ENCODE measurements at regions not wholly inside any gene's neighbourhood (a gene's known extent, or its start where the extent isn't known, plus 50 kb on each side); places are given as distances from the start of the nearest gene placed in this dataset.

GRCh38 chr5:61251874-61252642 lies 80.0 kb upstream of the ZSWIM6 start:
- TF ChIP-seq JUND (IDR thresholded peaks at IDR 0.05; ENCODE audit: low read depth), result no peak
- DNase-seq (ENCODE audit: low read depth in 1 of 2, low spot score in 1 of 2), result no peak
- in situ Hi-C loops (cut with HindIII; ENCODE audit: low pct_unique_long_range_greater_than_20kb, low sequenced_read_pairs), result no loop called here

DNA sequence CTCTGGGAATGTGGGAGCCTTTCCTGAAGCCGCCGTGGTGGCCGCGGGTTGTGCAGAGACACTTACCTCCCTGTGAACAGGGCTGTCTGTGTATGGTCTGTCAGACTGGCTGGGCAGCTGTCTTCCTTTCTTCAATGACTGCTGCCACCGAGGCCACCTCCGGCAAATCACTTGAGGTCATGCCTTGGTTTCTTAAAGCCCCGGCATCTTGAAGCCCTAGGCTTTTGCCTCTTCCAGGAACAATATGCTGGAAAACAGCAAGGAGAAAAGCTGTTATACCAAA lies 79.5 kb upstream of the ZSWIM6 start:
- in situ Hi-C loops (cut with HindIII; ENCODE audit: low pct_unique_long_range_greater_than_20kb, low sequenced_read_pairs), result no loop called here
- no peak for TF ChIP-seq JUND (IDR thresholded peaks at IDR 0.05; ENCODE audit: low read depth)
- DNase-seq (ENCODE audit: low read depth in 1 of 2, low spot score in 1 of 2), result no peak

- in situ Hi-C loops (cut with HindIII; ENCODE audit: low pct_unique_long_range_greater_than_20kb, low sequenced_read_pairs), result no loop called here
- TF ChIP-seq JUND (IDR thresholded peaks at IDR 0.05; ENCODE audit: low read depth), result no peak
- DNase-seq (ENCODE audit: low read depth in 1 of 2, low spot score in 1 of 2), result peak in 1 of 2 experiments; percentile 18
Observed at GRCh38 chr5:61253547-61253946, 78.5 kb upstream of the ZSWIM6 start.

- no peak for DNase-seq (ENCODE audit: low read depth in 1 of 2, low spot score in 1 of 2)
- TF ChIP-seq JUND (IDR thresholded peaks at IDR 0.05; ENCODE audit: low read depth), result no peak
- in situ Hi-C loops (cut with HindIII; ENCODE audit: low pct_unique_long_range_greater_than_20kb, low sequenced_read_pairs), result no loop called here
Observed at GRCh38 chr5:61254969-61255555, 77.0 kb upstream of the ZSWIM6 start.

GRCh38 chr5:61256474-61256873 lies 75.6 kb upstream of the ZSWIM6 start:
- no peak for TF ChIP-seq JUND (IDR thresholded peaks at IDR 0.05; ENCODE audit: low read depth)
- in situ Hi-C loops (cut with HindIII; ENCODE audit: low pct_unique_long_range_greater_than_20kb, low sequenced_read_pairs), result no loop called here
- no peak for DNase-seq (ENCODE audit: low read depth in 1 of 2, low spot score in 1 of 2)

GRCh38 chr5:61257421-61257820 lies 74.6 kb upstream of the ZSWIM6 start:
- in situ Hi-C loops (cut with HindIII; ENCODE audit: low pct_unique_long_range_greater_than_20kb, low sequenced_read_pairs), result no loop called here
- no peak for DNase-seq (ENCODE audit: low read depth in 1 of 2, low spot score in 1 of 2)
- TF ChIP-seq JUND (IDR thresholded peaks at IDR 0.05; ENCODE audit: low read depth), result no peak

- TF ChIP-seq JUND (IDR thresholded peaks at IDR 0.05; ENCODE audit: low read depth), result no peak
- in situ Hi-C loops (cut with HindIII; ENCODE audit: low pct_unique_long_range_greater_than_20kb, low sequenced_read_pairs), result no loop called here
- DNase-seq (ENCODE audit: low read depth in 1 of 2, low spot score in 1 of 2), result no peak
Observed at GRCh38 chr5:61261136-61261535, 70.9 kb upstream of the ZSWIM6 start.

DNA sequence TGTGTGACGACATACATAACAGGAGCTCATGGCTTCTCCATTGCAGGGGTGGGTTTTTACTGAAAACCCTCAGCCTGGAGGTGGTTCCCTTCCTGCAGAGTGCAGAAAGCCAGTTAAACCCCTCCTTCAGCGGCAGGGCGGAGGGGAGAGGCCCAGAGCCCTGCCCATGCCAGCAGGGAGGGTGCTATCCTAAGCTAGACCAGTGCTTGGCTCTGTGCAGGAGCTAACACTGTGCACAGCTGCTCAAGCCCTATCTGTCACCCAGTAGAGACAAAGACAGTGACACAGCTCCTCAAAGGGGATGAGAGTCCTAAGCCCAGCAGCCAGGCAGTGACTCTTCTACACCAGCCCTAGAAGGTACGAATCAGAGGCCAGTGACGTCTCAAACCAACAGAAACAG lies 70.0 kb upstream of the ZSWIM6 start:
- in situ Hi-C loops (cut with HindIII; ENCODE audit: low pct_unique_long_range_greater_than_20kb, low sequenced_read_pairs), result no loop called here
- TF ChIP-seq JUND (IDR thresholded peaks at IDR 0.05; ENCODE audit: low read depth), result no peak
- no peak for DNase-seq (ENCODE audit: low read depth in 1 of 2, low spot score in 1 of 2)

DNA sequence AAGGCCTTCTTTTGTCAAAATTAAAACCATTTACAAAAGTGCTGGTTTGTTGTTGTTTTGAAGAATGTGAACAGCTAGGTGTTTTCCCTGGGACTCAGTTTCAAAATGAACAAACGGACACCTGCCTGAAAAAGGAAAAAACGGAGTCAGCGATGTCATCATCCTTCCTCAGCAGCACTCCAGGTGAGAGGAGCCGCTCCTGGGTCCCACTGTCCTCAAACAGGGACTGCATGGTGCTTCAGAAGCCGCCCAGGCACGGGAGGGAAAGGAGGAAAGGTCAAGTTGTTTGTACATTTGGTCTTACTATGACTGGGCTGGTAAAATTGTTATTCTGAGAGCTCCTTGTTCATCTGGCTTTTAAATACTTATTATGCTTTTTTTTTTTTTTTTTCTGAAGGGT lies 69.0 kb upstream of the ZSWIM6 start:
- no peak for TF ChIP-seq JUND (IDR thresholded peaks at IDR 0.05; ENCODE audit: low read depth)
- in situ Hi-C loops (cut with HindIII; ENCODE audit: low pct_unique_long_range_greater_than_20kb, low sequenced_read_pairs), result no loop called here
- no peak for DNase-seq (ENCODE audit: low read depth in 1 of 2, low spot score in 1 of 2)

- in situ Hi-C loops (cut with HindIII; ENCODE audit: low pct_unique_long_range_greater_than_20kb, low sequenced_read_pairs), result no loop called here
- TF ChIP-seq JUND (IDR thresholded peaks at IDR 0.05; ENCODE audit: low read depth), result no peak
- no peak for DNase-seq (ENCODE audit: low read depth in 1 of 2, low spot score in 1 of 2)
Observed at GRCh38 chr5:61263561-61264272, 68.3 kb upstream of the ZSWIM6 start.

- in situ Hi-C loops (cut with HindIII; ENCODE audit: low pct_unique_long_range_greater_than_20kb, low sequenced_read_pairs), result no loop called here
- no peak for TF ChIP-seq JUND (IDR thresholded peaks at IDR 0.05; ENCODE audit: low read depth)
- DNase-seq (ENCODE audit: low read depth in 1 of 2, low spot score in 1 of 2), result no peak
Observed at GRCh38 chr5:61264273-61264661, 67.8 kb upstream of the ZSWIM6 start.

- no peak for TF ChIP-seq JUND (IDR thresholded peaks at IDR 0.05; ENCODE audit: low read depth)
- in situ Hi-C loops (cut with HindIII; ENCODE audit: low pct_unique_long_range_greater_than_20kb, low sequenced_read_pairs), result no loop called here
- DNase-seq (ENCODE audit: low read depth in 1 of 2, low spot score in 1 of 2), result no peak
Observed at GRCh38 chr5:61267116-61267515, 64.9 kb upstream of the ZSWIM6 start.

DNA sequence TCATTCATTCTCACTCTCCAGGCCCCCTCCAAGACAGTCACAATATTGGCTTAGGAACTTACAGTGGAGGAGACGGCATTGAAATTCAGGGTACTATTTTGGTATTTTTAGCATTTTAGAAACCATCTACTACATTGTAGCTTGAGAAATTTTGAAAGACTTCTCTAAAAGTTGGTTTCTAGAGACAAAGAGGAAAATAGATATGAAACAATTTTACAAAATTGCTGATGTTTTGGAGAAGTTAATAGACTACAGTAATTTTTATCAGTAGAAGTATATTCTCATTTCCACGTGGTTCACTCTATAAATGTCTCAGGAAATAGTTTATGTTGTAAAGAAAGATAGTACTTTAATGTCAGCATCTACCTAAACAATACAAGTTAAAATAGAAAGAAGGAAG lies 63.2 kb upstream of the ZSWIM6 start:
- TF ChIP-seq JUND (IDR thresholded peaks at IDR 0.05; ENCODE audit: low read depth), result no peak
- in situ Hi-C loops (cut with HindIII; ENCODE audit: low pct_unique_long_range_greater_than_20kb, low sequenced_read_pairs), result no loop called here
- no peak for DNase-seq (ENCODE audit: low read depth in 1 of 2, low spot score in 1 of 2)
